ENCODE measurements at regions not wholly inside any gene's neighbourhood (a gene's known extent, or its start where the extent isn't known, plus 50 kb on each side); places are given as distances from the start of the nearest gene placed in this dataset.

GRCh38 chr12:69129564-69129963, 109.8 kb upstream of the CPSF6 start:
- H2BK20ac ChIP-seq (ENCODE audit: low read depth, low read length, poor library complexity, severe bottlenecking) = no peak overlapping the region
- no peak overlapping the region for H4K5ac ChIP-seq (ENCODE audit: insufficient read length, low read depth, low read length)
- TF ChIP-seq CTCF (conservative IDR thresholded peaks at IDR 0.05) = no peak
- no peak overlapping the region for H3K23ac ChIP-seq (ENCODE audit: insufficient read length, low read depth, low read length)
- H4K91ac ChIP-seq (ENCODE audit: insufficient read length, low read depth, low read length) = no peak overlapping the region
- no peak overlapping the region for H3T11ph ChIP-seq (ENCODE audit: low read length)
- H3K9me3 ChIP-seq (ENCODE audit: control insufficient read depth, low read depth, low read length) = no peaks in the 10 kb centered on the region
- H3K4ac ChIP-seq (ENCODE audit: low read depth, low read length) = no peak overlapping the region
- no peaks in the 10 kb centered on the region for H3K27me3 ChIP-seq (ENCODE audit: insufficient read depth, low read length)
- no peak overlapping the region for H4K8ac ChIP-seq (replicated peaks; ENCODE audit: insufficient read length, low read depth, low read length)
- no peaks in the 10 kb centered on the region for H3K23me2 ChIP-seq (ENCODE audit: insufficient read length, low read depth, low read length, poor library complexity, severe bottlenecking)
- H2BK5ac ChIP-seq (ENCODE audit: insufficient read length, low read length) = no peak overlapping the region
- H3K14ac ChIP-seq (ENCODE audit: insufficient read depth, low read length) = no peak overlapping the region
- Mint-ChIP-seq H3K27ac (no peak overlapping the region), H3K4me3 (no peak overlapping the region), H3K4me1 (peaks cover 30 to 38% of the 10 kb centered on the region in 2 experiments), H3K27me3 (ENCODE audit: low read depth) (no peaks in the 10 kb centered on the region; the same call in 1 of the 2 replicates), H3K9me3 (peaks cover 0 to 3% of the 10 kb centered on the region in 2 experiments; a peak in 1 of 5 replicates), H3K36me3 (ENCODE audit: insufficient read depth in 1 of 3, low read depth in 3 of 3) (peaks cover 0 to 4% (median 0%) of the 10 kb centered on the region in 3 experiments; a peak in 2 of 7 replicates)
- H3K18ac ChIP-seq (ENCODE audit: insufficient read length, low read depth, low read length) = no peak overlapping the region
- peak overlapping the region; percentile 24 for H2AFZ ChIP-seq (ENCODE audit: low read length)
- H3K4me2 ChIP-seq (ENCODE audit: insufficient read depth, insufficient read length, low read length) = no peak overlapping the region
- no CpG with 5 or more reads among the region's 4 CpGs for WGBS (ENCODE audit: extremely low coverage, insufficient read length, low lambda C conversion rate)
- no peaks in the 10 kb centered on the region for H3K79me2 ChIP-seq (ENCODE audit: insufficient read depth, low read length)
- H3K56ac ChIP-seq (ENCODE audit: insufficient read length, low read depth, low read length) = no peak overlapping the region
- H2BK12ac ChIP-seq (ENCODE audit: insufficient read length, low read depth, low read length) = no peak overlapping the region
- DNase-seq = no peak
- no peak overlapping the region for H3K27ac ChIP-seq (ENCODE audit: insufficient read length, low read depth, low read length)
- H3K9ac ChIP-seq (ENCODE audit: extremely low read depth, insufficient read length, low read length) = no peak overlapping the region
- H3K79me1 ChIP-seq (ENCODE audit: insufficient read depth, low read depth, low read length, poor library complexity, severe bottlenecking) = no peaks in the 10 kb centered on the region
- no peaks in the 10 kb centered on the region for H3K4me1 ChIP-seq (ENCODE audit: insufficient read depth, low read length)
- H2AK5ac ChIP-seq (ENCODE audit: insufficient read length, low read length) = no peak overlapping the region
- H2BK15ac ChIP-seq (ENCODE audit: low read depth, low read length) = no peak overlapping the region
- no peak overlapping the region for H2BK120ac ChIP-seq (ENCODE audit: low read depth, low read length, poor library complexity, severe bottlenecking)
- H4K20me1 ChIP-seq (ENCODE audit: control insufficient read depth, insufficient read depth, insufficient read length) = no peaks in the 10 kb centered on the region
